ENCODE measurements at regions not wholly inside any gene's neighbourhood (a gene's known extent, or its start where the extent isn't known, plus 50 kb on each side); places are given as distances from the start of the nearest gene placed in this dataset.
A peak's percentile ranks its signal among the peaks of the same experiment; 100 is the strongest.
"Not testable (repeated sequence)": the region's sequence is repeated elsewhere in the genome, so short reads cannot be mapped to it uniquely, and the experiment has no call there.

- DNase-seq (ENCODE audit: low read depth), result no peak
Observed at GRCh38 chr20:39986173-39986904, 702.7 kb downstream of the MAFB start.

GRCh38 chr20:39985271-39985827 lies 703.7 kb downstream of the MAFB start:
- no peak for DNase-seq (ENCODE audit: low read depth)

- DNase-seq (ENCODE audit: low read depth), result no peak
Observed at GRCh38 chr20:39983655-39984054, 705.4 kb downstream of the MAFB start.

- no peak for DNase-seq (ENCODE audit: low read depth)
Observed at GRCh38 chr20:39983183-39983582, 705.9 kb downstream of the MAFB start.

- DNase-seq (ENCODE audit: low read depth), result no peak
Observed at GRCh38 chr20:39974966-39975501, 714.0 kb downstream of the MAFB start.

GRCh38 chr20:39968495-39968894 lies 720.5 kb downstream of the MAFB start:
- no peak for DNase-seq (ENCODE audit: low read depth)

GRCh38 chr20:39967806-39968205 lies 721.2 kb downstream of the MAFB start:
- DNase-seq (ENCODE audit: low read depth), result no peak

GRCh38 chr20:39961637-39962244 lies 727.3 kb downstream of the MAFB start:
- no peak for DNase-seq (ENCODE audit: low read depth)

GRCh38 chr20:39960522-39961428 lies 728.3 kb downstream of the MAFB start:
- DNase-seq (ENCODE audit: low read depth), result no peak

- not testable (repeated sequence) for DNase-seq (ENCODE audit: low read depth)
Observed at GRCh38 chr20:39957911-39958310, 731.1 kb downstream of the MAFB start.

GRCh38 chr20:39954621-39955020 lies 734.4 kb downstream of the MAFB start:
- no peak for DNase-seq (ENCODE audit: low read depth)

- DNase-seq (ENCODE audit: low read depth), result no peak
Observed at GRCh38 chr20:39946931-39947330, 742.1 kb downstream of the MAFB start.

GRCh38 chr20:39946053-39946810 lies 742.8 kb downstream of the MAFB start:
- no peak for DNase-seq (ENCODE audit: low read depth)

- DNase-seq (ENCODE audit: low read depth), result no peak
Observed at GRCh38 chr20:39944861-39945260, 744.2 kb downstream of the MAFB start.

GRCh38 chr20:39943336-39943735 lies 745.7 kb downstream of the MAFB start:
- no peak for DNase-seq (ENCODE audit: low read depth)

GRCh38 chr20:39941245-39941644 lies 747.8 kb downstream of the MAFB start:
- DNase-seq (ENCODE audit: low read depth), result no peak

GRCh38 chr20:39939241-39939865 lies 749.7 kb downstream of the MAFB start:
- peak; percentile 1 for DNase-seq (ENCODE audit: low read depth)

GRCh38 chr20:39936401-39936800 lies 752.6 kb downstream of the MAFB start:
- DNase-seq (ENCODE audit: low read depth), result no peak

- no peak for DNase-seq (ENCODE audit: low read depth)
Observed at GRCh38 chr20:39935901-39936300, 753.1 kb downstream of the MAFB start.

GRCh38 chr20:39916236-39916765 lies 772.7 kb downstream of the MAFB start:
- no peak for DNase-seq (ENCODE audit: low read depth)

All from Daoy (cell line).